ENCODE measurements at regions not wholly inside any gene's neighbourhood (a gene's known extent, or its start where the extent isn't known, plus 50 kb on each side); places are given as distances from the start of the nearest gene placed in this dataset.
"Not testable (repeated sequence)": the region's sequence is repeated elsewhere in the genome, so short reads cannot be mapped to it uniquely, and the experiment has no call there.

DNA sequence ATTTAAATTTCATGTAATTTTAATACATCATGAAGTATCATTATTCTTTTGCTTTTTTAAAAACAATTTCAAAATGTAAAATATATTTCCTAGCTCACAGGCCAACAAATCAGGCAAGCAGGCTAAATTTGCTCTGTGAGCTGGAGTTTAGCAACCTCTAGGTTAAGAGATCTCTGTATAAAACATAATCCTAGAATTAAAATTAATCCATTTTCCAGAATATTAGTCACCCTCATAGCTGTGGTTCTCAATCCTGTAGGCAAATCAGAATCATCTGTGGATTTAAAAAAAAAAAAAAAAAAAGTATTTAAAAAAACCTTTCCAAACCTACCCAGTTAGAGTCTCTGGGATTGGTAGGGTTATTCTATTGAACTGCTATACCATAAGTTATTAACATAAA lies 209.7 kb downstream of the MINAR1 start:
- Histone ChIP-seq H3K4me3 (no peak overlapping the region), H3K36me3 (no peaks in the 10 kb centered on the region), H3K27me3 (no peaks in the 10 kb centered on the region), H3K27ac (no peak overlapping the region), H3K4me1 (no peaks in the 10 kb centered on the region), H3K9me3 (peaks cover 0 to 4% of the 10 kb centered on the region in 2 donors)
- intact Hi-C loops (cut with DNase I; ENCODE audit: low total_unique reads) (no loop called here), in situ Hi-C loops (cut with MboI; ENCODE audit: low pct_ligation_motif_present in 1 of 4, low pct_unique_long_range_greater_than_20kb in 1 of 4, low sequenced_read_pairs in 3 of 4) (no loop called here)
- DNase-seq, result no peak
- no peak for TF ChIP-seq POLR2A (IDR thresholded peaks at IDR 0.05)
- no peak for TF ChIP-seq EP300 (IDR thresholded peaks at IDR 0.05; ENCODE audit: low read depth)
- TF ChIP-seq POLR2AphosphoS5 (IDR thresholded peaks at IDR 0.05), result no peak

DNA sequence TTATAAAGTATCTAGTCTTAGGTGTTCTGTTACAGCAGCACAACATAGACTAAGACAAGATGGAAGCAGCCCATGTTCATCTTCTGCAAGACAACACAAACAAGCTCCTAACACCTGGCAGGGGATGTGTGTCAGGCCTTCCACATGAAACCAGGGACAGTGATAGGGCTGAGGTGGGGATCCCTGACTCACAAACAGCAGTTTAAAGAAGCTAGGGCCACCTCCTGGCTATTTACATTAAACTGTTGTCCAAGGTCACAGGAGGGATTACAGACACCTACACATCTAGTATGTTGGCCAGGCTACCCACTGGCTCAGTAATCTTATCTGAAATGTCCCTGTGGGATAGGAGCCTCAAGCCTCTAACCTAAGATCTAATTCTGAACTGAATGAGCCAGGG lies 211.3 kb downstream of the MINAR1 start:
- H3K27ac ChIP-seq, result no peak overlapping the region
- TF ChIP-seq POLR2A (IDR thresholded peaks at IDR 0.05) (no peak), EP300 (IDR thresholded peaks at IDR 0.05; ENCODE audit: low read depth) (no peak), POLR2AphosphoS5 (IDR thresholded peaks at IDR 0.05) (no peak)
- TF ChIP-seq, protein P1, sequence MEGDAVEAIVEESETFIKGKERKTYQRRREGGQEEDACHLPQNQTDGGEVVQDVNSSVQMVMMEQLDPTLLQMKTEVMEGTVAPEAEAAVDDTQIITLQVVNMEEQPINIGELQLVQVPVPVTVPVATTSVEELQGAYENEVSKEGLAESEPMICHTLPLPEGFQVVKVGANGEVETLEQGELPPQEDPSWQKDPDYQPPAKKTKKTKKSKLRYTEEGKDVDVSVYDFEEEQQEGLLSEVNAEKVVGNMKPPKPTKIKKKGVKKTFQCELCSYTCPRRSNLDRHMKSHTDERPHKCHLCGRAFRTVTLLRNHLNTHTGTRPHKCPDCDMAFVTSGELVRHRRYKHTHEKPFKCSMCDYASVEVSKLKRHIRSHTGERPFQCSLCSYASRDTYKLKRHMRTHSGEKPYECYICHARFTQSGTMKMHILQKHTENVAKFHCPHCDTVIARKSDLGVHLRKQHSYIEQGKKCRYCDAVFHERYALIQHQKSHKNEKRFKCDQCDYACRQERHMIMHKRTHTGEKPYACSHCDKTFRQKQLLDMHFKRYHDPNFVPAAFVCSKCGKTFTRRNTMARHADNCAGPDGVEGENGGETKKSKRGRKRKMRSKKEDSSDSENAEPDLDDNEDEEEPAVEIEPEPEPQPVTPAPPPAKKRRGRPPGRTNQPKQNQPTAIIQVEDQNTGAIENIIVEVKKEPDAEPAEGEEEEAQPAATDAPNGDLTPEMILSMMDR (IDR thresholded peaks at IDR 0.05), result no peak
- in situ Hi-C loops (cut with MboI; ENCODE audit: low pct_ligation_motif_present in 1 of 4, low pct_unique_long_range_greater_than_20kb in 1 of 4, low sequenced_read_pairs in 3 of 4) (no loop called here), intact Hi-C loops (cut with DNase I; ENCODE audit: low total_unique reads) (no loop called here)
- no peak for DNase-seq
- no peak overlapping the region for H3K4me3 ChIP-seq
- H3K36me3 ChIP-seq, result no peaks in the 10 kb centered on the region
- no peaks in the 10 kb centered on the region for H3K4me1 ChIP-seq
- peaks cover 0 to 4% of the 10 kb centered on the region in 2 donors for H3K9me3 ChIP-seq
- no peaks in the 10 kb centered on the region for H3K27me3 ChIP-seq

DNA sequence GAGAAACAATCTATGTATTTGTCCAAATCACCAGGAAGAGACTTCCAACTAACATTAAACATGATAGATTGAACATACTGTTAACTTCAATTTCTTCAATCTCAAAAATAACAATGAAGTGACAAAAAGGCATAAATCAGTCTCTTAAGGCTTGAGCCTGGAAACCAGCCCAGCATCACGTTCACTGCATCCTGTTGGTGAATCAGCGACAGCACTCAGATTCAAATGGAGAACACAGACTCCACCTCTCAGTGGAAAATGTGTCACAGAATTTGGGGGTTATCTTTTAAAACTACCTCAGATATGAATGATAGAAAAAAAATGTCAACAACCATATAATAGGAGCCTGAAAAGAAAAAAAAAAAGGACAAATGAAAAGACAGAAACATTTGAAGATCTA lies 212.0 kb downstream of the MINAR1 start:
- intact Hi-C loops (cut with DNase I; ENCODE audit: low total_unique reads), result no loop called here
- H3K9me3 ChIP-seq, result peaks cover 0 to 4% of the 10 kb centered on the region in 2 donors
- no peaks in the 10 kb centered on the region for H3K27me3 ChIP-seq
- TF ChIP-seq POLR2AphosphoS5 (IDR thresholded peaks at IDR 0.05) (no peak), EP300 (IDR thresholded peaks at IDR 0.05; ENCODE audit: low read depth) (no peak), POLR2A (IDR thresholded peaks at IDR 0.05) (no peak)
- TF ChIP-seq, protein P1 (IDR thresholded peaks at IDR 0.05), result no peak
- 44 to 57% methylated on average over 2 of the region's 2 CpGs for WGBS, 2 donors (ENCODE audit: low coverage in 1 of 2)
- no peak overlapping the region for H3K27ac ChIP-seq
- H3K36me3 ChIP-seq, result no peaks in the 10 kb centered on the region
- in situ Hi-C loops (cut with MboI; ENCODE audit: low pct_ligation_motif_present in 1 of 4, low pct_unique_long_range_greater_than_20kb in 1 of 4, low sequenced_read_pairs in 3 of 4), result no loop called here
- no peak overlapping the region for H3K4me3 ChIP-seq
- DNase-seq, result no peak
- H3K4me1 ChIP-seq, result no peaks in the 10 kb centered on the region

DNA sequence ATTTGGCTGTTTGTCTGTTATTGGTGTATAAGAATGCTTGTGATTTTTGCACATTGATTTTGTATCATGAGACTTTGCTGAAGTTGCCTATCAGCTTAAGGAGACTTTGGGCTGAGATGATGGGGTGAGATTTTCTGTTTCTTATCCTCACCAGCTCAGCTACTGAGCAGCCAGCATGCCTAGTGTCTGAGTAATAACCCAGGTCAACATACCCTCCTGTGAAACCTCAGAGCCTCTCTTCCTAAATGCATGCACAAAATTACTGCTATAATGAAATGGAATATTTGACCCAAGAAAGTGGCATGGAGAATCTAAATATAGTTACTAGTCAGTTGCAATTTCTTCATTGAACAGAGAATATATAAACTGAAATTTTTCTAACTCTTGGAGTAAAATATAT lies 220.8 kb downstream of the MINAR1 start:
- H3K27me3 ChIP-seq; H3K4me1 ChIP-seq; H3K27ac ChIP-seq; H3K36me3 ChIP-seq; H3K4me3 ChIP-seq; intact Hi-C loops (cut with DNase I; ENCODE audit: low total_unique reads); DNase-seq; H3K9me3 ChIP-seq; in situ Hi-C loops (cut with MboI; ENCODE audit: low pct_ligation_motif_present in 1 of 4, low pct_unique_long_range_greater_than_20kb in 1 of 4, low sequenced_read_pairs in 3 of 4): not testable (repeated sequence)

DNA sequence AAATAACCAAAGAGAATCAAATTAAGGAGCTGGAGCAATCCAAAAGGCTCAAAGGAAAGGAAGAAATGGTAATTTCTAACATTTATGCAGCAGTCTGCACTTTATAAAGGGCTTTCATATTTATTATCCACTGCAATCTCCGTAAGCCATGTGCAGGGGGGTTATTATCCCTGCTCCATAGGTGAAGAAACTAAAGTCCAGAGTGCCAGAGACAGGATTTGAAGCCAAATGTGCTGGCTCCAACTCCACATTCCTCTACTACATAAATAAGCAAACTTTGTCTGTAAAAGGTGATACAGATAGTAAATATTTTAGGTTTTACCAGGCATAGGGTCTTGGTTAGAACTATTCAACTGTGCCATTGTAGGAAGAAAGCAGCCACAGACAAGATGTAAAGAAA lies 221.4 kb downstream of the MINAR1 start:
- H3K4me1 ChIP-seq, result no peaks in the 10 kb centered on the region
- H3K27me3 ChIP-seq, result no peaks in the 10 kb centered on the region
- no peak overlapping the region for H3K27ac ChIP-seq
- H3K4me3 ChIP-seq, result no peak overlapping the region
- H3K9me3 ChIP-seq, result no peaks in the 10 kb centered on the region
- intact Hi-C loops (cut with DNase I; ENCODE audit: low total_unique reads), result no loop called here
- no peaks in the 10 kb centered on the region for H3K36me3 ChIP-seq
- WGBS, 2 donors (ENCODE audit: low coverage in 1 of 2), result 25 to 41% methylated on average over 1 of the region's 1 CpG
- DNase-seq, result no peak
- in situ Hi-C loops (cut with MboI; ENCODE audit: low pct_ligation_motif_present in 1 of 4, low pct_unique_long_range_greater_than_20kb in 1 of 4, low sequenced_read_pairs in 3 of 4), result no loop called here
- no peak for TF ChIP-seq POLR2AphosphoS5 (IDR thresholded peaks at IDR 0.05)
- TF ChIP-seq EP300 (IDR thresholded peaks at IDR 0.05; ENCODE audit: low read depth), result no peak
- TF ChIP-seq, protein P1 (IDR thresholded peaks at IDR 0.05), result no peak
- TF ChIP-seq POLR2A (IDR thresholded peaks at IDR 0.05), result no peak
